ENCODE measurements at regions not wholly inside any gene's neighbourhood (a gene's known extent, or its start where the extent isn't known, plus 50 kb on each side); places are given as distances from the start of the nearest gene placed in this dataset.

DNA sequence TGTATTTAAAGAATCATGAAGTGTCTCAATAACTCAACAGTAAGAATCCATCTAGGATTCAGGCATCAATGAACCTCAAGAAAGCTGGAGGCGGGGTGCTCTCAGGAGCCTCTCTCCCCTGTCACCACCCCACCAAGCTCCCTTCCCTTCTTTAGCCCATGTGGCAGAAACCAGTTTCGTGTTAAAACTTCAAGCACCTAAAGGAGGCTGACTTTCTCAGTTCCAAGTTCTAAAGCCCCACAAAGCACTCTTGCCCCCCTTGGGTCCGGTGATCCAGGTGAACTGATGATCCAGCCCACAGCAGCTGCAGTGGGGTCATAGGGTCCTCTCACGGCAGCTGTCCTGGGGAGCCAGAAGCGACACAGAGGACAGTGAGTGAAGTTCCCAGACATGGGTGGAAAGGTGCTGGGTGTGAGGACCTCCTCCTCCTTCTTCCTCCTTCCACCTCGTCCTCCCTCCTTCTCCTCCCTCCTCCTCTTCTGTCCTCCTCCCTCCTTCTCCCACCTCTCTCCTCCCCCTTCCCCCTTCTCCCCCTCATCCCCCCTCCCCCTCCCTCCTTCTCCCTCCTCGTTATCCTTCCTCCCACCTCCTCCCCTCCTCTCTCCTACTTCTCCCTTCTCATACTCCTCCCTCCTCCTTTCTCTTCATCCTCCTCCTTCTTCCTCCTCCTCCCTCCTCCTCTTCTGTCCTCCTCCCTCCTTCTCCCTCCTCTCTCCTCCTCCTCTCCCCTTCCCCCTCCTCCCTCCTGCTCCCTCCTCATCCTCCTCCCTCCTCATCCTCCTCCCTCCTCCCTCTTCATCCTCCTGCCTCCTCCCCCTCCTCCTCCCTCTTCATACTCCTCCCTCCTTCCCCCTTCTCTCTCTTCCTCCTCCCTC lies 192.4 kb upstream of the AGAP1 start:
- Histone ChIP-seq H3K4me1 (ENCODE audit: control insufficient read depth in 1 of 2, extremely low read depth in 1 of 2, insufficient read depth in 2 of 2, low read length in 2 of 2) (no peaks in the 10 kb centered on the region), H3K27ac (ENCODE audit: low read length) (no peak overlapping the region), H3K36me3 (ENCODE audit: control insufficient read depth in 2 of 2, extremely low read depth in 1 of 2, insufficient read depth in 1 of 2, low read length in 1 of 2) (no peaks in the 10 kb centered on the region), H3K9me3 (no peaks in the 10 kb centered on the region), H3K27me3 (replicated peaks in 1 of 2; ENCODE audit: control insufficient read depth in 2 of 2, extremely low read depth in 1 of 2, insufficient read depth in 2 of 2, low read length in 1 of 2) (peaks cover 0 to 24% of the 10 kb centered on the region in 2 experiments), H3K4me3 (ENCODE audit: control insufficient read depth in 1 of 2, extremely low read depth in 1 of 2, low read length in 1 of 2) (no peak overlapping the region)
- POLR2A ChIA-PET = no interaction called here
- Mint-ChIP-seq H3K4me1 (no peaks in the 10 kb centered on the region), H3K27me3 (peaks cover 18 to 24% of the 10 kb centered on the region in 2 donors), H3K36me3 (no peaks in the 10 kb centered on the region), H3K27ac (no peak overlapping the region), H3K9me3 (peaks cover 0 to 6% (median 0%) of the 10 kb centered on the region in 3 donors), H3K4me3 (no peak overlapping the region)
- no peak for ATAC-seq (replicated peaks in 1 of 4)
- CTCF ChIA-PET = no interaction called here
- DNase-seq = no peak
- 60% methylated on average over 3 of the region's 7 CpGs for WGBS (ENCODE audit: insufficient coverage)

DNA sequence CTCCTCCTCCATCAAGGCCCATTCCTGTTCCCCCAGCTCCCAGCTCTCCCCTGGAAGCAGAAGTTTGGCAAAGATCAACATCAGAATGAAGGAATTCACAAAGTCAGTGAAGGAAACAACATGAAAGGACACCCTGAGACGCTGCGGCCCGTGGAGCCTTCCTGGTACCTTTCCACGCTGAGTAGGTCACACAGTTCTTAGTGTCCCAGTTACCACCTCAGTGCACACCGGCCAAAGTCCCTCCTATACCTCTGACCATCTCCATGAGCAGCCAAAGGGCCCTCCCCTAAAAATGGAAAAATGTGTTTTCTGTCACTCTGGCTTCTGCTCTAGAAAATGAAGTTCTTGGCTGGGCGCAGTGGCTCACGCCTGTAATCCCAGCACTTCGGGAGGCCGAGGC lies 191.6 kb upstream of the AGAP1 start:
- H3K4me1 Mint-ChIP-seq = no peaks in the 10 kb centered on the region
- CTCF ChIA-PET = no interaction called here
- POLR2A ChIA-PET = no interaction called here
- peaks cover 0 to 5% (median 0%) of the 10 kb centered on the region in 3 donors for H3K9me3 Mint-ChIP-seq
- Histone ChIP-seq H3K36me3 (ENCODE audit: control insufficient read depth in 2 of 2, extremely low read depth in 1 of 2, insufficient read depth in 1 of 2, low read length in 1 of 2) (no peaks in the 10 kb centered on the region), H3K27ac (ENCODE audit: low read length) (no peak overlapping the region), H3K4me1 (ENCODE audit: control insufficient read depth in 1 of 2, extremely low read depth in 1 of 2, insufficient read depth in 2 of 2, low read length in 2 of 2) (no peaks in the 10 kb centered on the region), H3K4me3 (ENCODE audit: control insufficient read depth in 1 of 2, extremely low read depth in 1 of 2, low read length in 1 of 2) (no peak overlapping the region), H3K27me3 (replicated peaks in 1 of 2; ENCODE audit: control insufficient read depth in 2 of 2, extremely low read depth in 1 of 2, insufficient read depth in 2 of 2, low read length in 1 of 2) (peaks cover 0 to 24% of the 10 kb centered on the region in 2 experiments), H3K9me3 (no peaks in the 10 kb centered on the region)
- ATAC-seq (replicated peaks in 1 of 4) (no peak), DNase-seq (no peak)
- no peaks in the 10 kb centered on the region for H3K36me3 Mint-ChIP-seq
- no peak overlapping the region for H3K4me3 Mint-ChIP-seq
- 88% methylated on average over 8 of the region's 9 CpGs for WGBS (ENCODE audit: insufficient coverage)
- H3K27ac Mint-ChIP-seq = no peak overlapping the region
- H3K27me3 Mint-ChIP-seq = peaks cover 18 to 23% of the 10 kb centered on the region in 2 donors

DNA sequence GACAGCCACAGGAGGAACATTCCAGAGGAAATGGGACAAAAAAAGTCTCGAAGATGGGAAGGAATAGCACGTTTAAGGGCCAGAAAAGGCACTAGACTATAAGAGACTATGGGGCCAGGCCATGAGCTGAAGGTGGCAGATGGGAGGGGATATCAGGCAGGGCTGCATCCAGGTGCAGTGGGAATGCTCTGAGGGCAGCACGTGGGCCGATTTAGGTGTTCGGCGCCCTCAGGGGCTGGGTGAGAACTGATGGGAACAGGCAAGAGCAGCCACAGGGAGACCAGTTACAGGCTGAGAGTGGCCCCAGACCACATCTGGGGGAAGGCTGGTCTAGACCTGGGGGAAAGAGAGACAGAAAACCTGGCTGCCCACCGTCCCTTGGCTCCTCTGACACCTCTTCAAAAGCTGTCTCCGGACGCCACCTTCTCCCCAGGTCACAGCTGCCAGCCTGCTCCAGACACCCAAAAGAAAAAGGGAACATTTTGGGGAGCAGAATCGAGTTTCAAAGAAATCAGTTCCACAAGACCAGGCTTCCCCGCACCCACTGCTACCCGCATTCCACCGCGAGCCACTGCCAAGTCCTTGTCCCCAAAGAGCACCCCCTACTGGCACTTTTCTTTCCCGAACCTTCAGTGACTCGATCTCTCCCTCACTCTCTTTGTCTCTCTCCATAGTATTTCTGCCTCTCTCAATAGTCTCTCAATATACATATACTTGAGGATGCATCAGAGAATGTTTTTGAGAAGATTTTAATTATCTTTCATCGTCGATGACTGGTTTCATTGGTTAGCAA lies 190.1 kb upstream of the AGAP1 start:
- Mint-ChIP-seq H3K4me3 (no peak overlapping the region), H3K27me3 (peaks cover 18 to 24% of the 10 kb centered on the region in 2 donors), H3K9me3 (no peaks in the 10 kb centered on the region), H3K27ac (no peak overlapping the region), H3K4me1 (no peaks in the 10 kb centered on the region), H3K36me3 (no peaks in the 10 kb centered on the region)
- Histone ChIP-seq H3K4me1 (ENCODE audit: control insufficient read depth in 1 of 2, extremely low read depth in 1 of 2, insufficient read depth in 2 of 2, low read length in 2 of 2) (no peaks in the 10 kb centered on the region), H3K27ac (ENCODE audit: low read length) (no peak overlapping the region), H3K36me3 (ENCODE audit: control insufficient read depth in 2 of 2, extremely low read depth in 1 of 2, insufficient read depth in 1 of 2, low read length in 1 of 2) (no peaks in the 10 kb centered on the region), H3K9me3 (no peaks in the 10 kb centered on the region), H3K4me3 (ENCODE audit: control insufficient read depth in 1 of 2, extremely low read depth in 1 of 2, low read length in 1 of 2) (no peak overlapping the region), H3K27me3 (replicated peaks in 1 of 2; ENCODE audit: control insufficient read depth in 2 of 2, extremely low read depth in 1 of 2, insufficient read depth in 2 of 2, low read length in 1 of 2) (peaks cover 0 to 24% of the 10 kb centered on the region in 2 experiments)
- ChIA-PET CTCF (no interaction called here), POLR2A (no interaction called here)
- 67% methylated on average over 13 of the region's 18 CpGs for WGBS (ENCODE audit: insufficient coverage)
- no peak for DNase-seq
- ATAC-seq (replicated peaks in 1 of 4) = no peak

DNA sequence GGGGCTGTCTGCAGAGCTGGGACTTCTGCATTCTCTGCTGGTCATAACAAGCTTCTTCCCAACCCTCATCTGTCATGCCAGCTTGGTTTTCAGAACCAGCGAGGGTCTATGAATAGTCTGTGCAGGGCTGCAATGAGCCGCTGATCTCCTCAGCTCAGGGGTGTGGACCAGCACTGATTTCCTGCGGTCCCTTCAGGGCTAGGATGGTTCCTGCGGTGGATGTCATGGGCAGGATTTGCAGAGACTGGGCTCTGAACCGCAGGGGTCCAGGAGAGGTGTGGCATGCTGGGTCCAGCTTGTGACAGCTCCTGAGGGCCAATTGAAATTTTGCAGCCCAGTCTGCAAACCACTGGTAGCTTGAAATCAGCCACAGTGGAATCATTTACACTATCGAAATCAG lies 188.2 kb upstream of the AGAP1 start:
- H3K27ac Mint-ChIP-seq = no peak overlapping the region
- H3K4me1 Mint-ChIP-seq = no peaks in the 10 kb centered on the region
- POLR2A ChIA-PET = no interaction called here
- no peak overlapping the region for H3K4me3 Mint-ChIP-seq
- H3K9me3 ChIP-seq = no peaks in the 10 kb centered on the region
- H3K36me3 Mint-ChIP-seq = no peaks in the 10 kb centered on the region
- no peak for DNase-seq
- 91% methylated on average over 4 of the region's 6 CpGs for WGBS (ENCODE audit: insufficient coverage)
- CTCF ChIA-PET = no interaction called here
- peaks cover 23 to 29% of the 10 kb centered on the region in 2 donors for H3K27me3 Mint-ChIP-seq
- H3K4me1 ChIP-seq (ENCODE audit: control insufficient read depth in 1 of 2, extremely low read depth in 1 of 2, insufficient read depth in 2 of 2, low read length in 2 of 2) = no peaks in the 10 kb centered on the region
- ATAC-seq (replicated peaks in 1 of 4) = no peak
- peaks cover 0 to 19% of the 10 kb centered on the region in 2 experiments for H3K27me3 ChIP-seq (replicated peaks in 1 of 2; ENCODE audit: control insufficient read depth in 2 of 2, extremely low read depth in 1 of 2, insufficient read depth in 2 of 2, low read length in 1 of 2)
- no peak overlapping the region for H3K4me3 ChIP-seq (ENCODE audit: control insufficient read depth in 1 of 2, extremely low read depth in 1 of 2, low read length in 1 of 2)
- H3K9me3 Mint-ChIP-seq = peaks cover 0 to 8% (median 0%) of the 10 kb centered on the region in 3 donors
- no peak overlapping the region for H3K27ac ChIP-seq (ENCODE audit: low read length)
- H3K36me3 ChIP-seq (ENCODE audit: control insufficient read depth in 2 of 2, extremely low read depth in 1 of 2, insufficient read depth in 1 of 2, low read length in 1 of 2) = no peaks in the 10 kb centered on the region

DNA sequence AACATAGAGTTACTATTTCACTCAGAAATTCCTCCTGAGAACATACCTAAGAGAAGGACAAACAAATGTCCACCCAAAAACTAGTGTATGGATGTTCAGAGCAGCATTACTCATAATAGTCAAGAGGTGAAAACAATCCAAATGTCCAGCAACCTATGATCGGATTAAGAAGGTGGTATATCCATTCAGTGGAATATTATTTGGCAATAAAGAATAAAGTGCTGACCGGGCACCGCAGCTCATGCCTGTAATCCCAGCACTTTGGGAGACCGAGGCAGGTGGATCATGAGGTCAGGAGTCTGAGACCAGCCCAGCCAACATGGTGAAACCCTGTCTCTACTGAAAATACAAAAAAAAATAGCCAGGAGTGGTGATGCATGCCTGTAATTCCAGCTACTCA lies 182.8 kb upstream of the AGAP1 start:
- H3K36me3 Mint-ChIP-seq = no peaks in the 10 kb centered on the region
- H3K4me1 Mint-ChIP-seq = no peaks in the 10 kb centered on the region
- peaks cover 0 to 11% of the 10 kb centered on the region in 2 experiments for H3K27me3 ChIP-seq (replicated peaks in 1 of 2; ENCODE audit: control insufficient read depth in 2 of 2, extremely low read depth in 1 of 2, insufficient read depth in 2 of 2, low read length in 1 of 2)
- no peak for DNase-seq
- no peak for ATAC-seq (replicated peaks in 1 of 4)
- H3K4me1 ChIP-seq (ENCODE audit: control insufficient read depth in 1 of 2, extremely low read depth in 1 of 2, insufficient read depth in 2 of 2, low read length in 2 of 2) = no peaks in the 10 kb centered on the region
- H3K36me3 ChIP-seq (ENCODE audit: control insufficient read depth in 2 of 2, extremely low read depth in 1 of 2, insufficient read depth in 1 of 2, low read length in 1 of 2) = no peaks in the 10 kb centered on the region
- no peak overlapping the region for H3K4me3 Mint-ChIP-seq
- no peak overlapping the region for H3K4me3 ChIP-seq (ENCODE audit: control insufficient read depth in 1 of 2, extremely low read depth in 1 of 2, low read length in 1 of 2)
- 100% methylated on average over 1 of the region's 4 CpGs for WGBS (ENCODE audit: insufficient coverage)
- peaks cover 0 to 12% (median 0%) of the 10 kb centered on the region in 3 donors for H3K9me3 Mint-ChIP-seq
- H3K27me3 Mint-ChIP-seq = peaks cover 19 to 20% of the 10 kb centered on the region in 2 donors
- H3K27ac Mint-ChIP-seq = no peak overlapping the region
- no peak overlapping the region for H3K27ac ChIP-seq (ENCODE audit: low read length)
- H3K9me3 ChIP-seq = no peaks in the 10 kb centered on the region
- ChIA-PET POLR2A (no interaction called here), CTCF (no interaction called here)

DNA sequence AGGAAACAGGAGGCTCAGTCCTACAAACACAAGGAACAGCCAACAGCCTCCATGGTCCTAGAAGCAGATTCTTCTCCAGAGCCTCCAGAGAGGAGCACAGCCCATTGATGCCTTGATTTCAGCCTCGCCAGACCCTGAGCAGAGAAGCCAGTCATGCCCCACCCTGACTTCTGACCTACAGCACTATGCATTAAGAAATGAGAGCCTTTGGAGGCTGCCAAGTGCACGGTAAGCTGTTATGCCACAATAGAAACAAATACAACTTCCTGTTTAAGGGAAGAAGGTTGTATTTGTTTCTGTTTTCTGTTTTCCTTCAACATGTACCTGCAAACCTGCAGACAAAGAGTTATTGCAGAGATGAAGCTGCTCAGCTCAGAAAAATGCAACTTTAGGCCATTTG lies 181.3 kb upstream of the AGAP1 start:
- no peaks in the 10 kb centered on the region for H3K36me3 ChIP-seq (ENCODE audit: control insufficient read depth in 2 of 2, extremely low read depth in 1 of 2, insufficient read depth in 1 of 2, low read length in 1 of 2)
- 80% methylated on average over 1 of the region's 2 CpGs for WGBS (ENCODE audit: insufficient coverage)
- ATAC-seq (replicated peaks in 1 of 4) (no peak), DNase-seq (no peak)
- no peak overlapping the region for H3K27ac ChIP-seq (ENCODE audit: low read length)
- no peak overlapping the region for H3K27ac Mint-ChIP-seq
- no peaks in the 10 kb centered on the region for H3K4me1 ChIP-seq (ENCODE audit: control insufficient read depth in 1 of 2, extremely low read depth in 1 of 2, insufficient read depth in 2 of 2, low read length in 2 of 2)
- peaks cover 20% of the 10 kb centered on the region in 2 donors for H3K27me3 Mint-ChIP-seq
- peaks cover 0 to 14% of the 10 kb centered on the region in 2 experiments for H3K27me3 ChIP-seq (replicated peaks in 1 of 2; ENCODE audit: control insufficient read depth in 2 of 2, extremely low read depth in 1 of 2, insufficient read depth in 2 of 2, low read length in 1 of 2)
- H3K4me3 ChIP-seq (ENCODE audit: control insufficient read depth in 1 of 2, extremely low read depth in 1 of 2, low read length in 1 of 2) = no peak overlapping the region
- H3K4me1 Mint-ChIP-seq = no peaks in the 10 kb centered on the region
- H3K4me3 Mint-ChIP-seq = no peak overlapping the region
- H3K9me3 ChIP-seq = no peaks in the 10 kb centered on the region
- H3K9me3 Mint-ChIP-seq = peaks cover 0 to 12% (median 0%) of the 10 kb centered on the region in 3 donors
- ChIA-PET POLR2A (no interaction called here), CTCF (no interaction called here)
- no peaks in the 10 kb centered on the region for H3K36me3 Mint-ChIP-seq
